Ishikawa (cell line): ENCODE measurements at regions not wholly inside any gene's neighbourhood (a gene's known extent, or its start where the extent isn't known, plus 50 kb on each side); places are given as distances from the start of the nearest gene placed in this dataset.

ENCODE experiments used
- CEBPB ChIP-seq: IDR thresholded peaks from 2 replicates; pipeline ENCODE4 v1.6.1; 2012
- CREB1 ChIP-seq: IDR thresholded peaks from 2 replicates; pipeline ENCODE4 v1.6.1; 2012; ENCODE audit warnings: low read depth
- EGR1 ChIP-seq: IDR thresholded peaks from 2 replicates; pipeline ENCODE4 v1.6.1; 2012
- EP300 ChIP-seq: IDR thresholded peaks from 2 replicates; pipeline ENCODE4 v1.6.1; 2012; ENCODE audit warnings: borderline replicate concordance
- FOXM1 ChIP-seq: IDR thresholded peaks from 2 replicates; pipeline ENCODE4 v1.6.1; 2012; ENCODE audit warnings: low read depth, borderline replicate concordance
- NFIC ChIP-seq: IDR thresholded peaks from 2 replicates; pipeline ENCODE4 v1.6.1; 2012
- RAD21 ChIP-seq: IDR thresholded peaks from 2 replicates; pipeline ENCODE4 v1.6.1; 2012; ENCODE audit warnings: low read depth
- TAF1 ChIP-seq: IDR thresholded peaks from 2 replicates; pipeline ENCODE4 v1.6.1; 2012; ENCODE audit warnings: low read depth, mild to moderate bottlenecking
- TCF12 ChIP-seq: IDR thresholded peaks from 2 replicates; pipeline ENCODE4 v1.6.1; 2012; ENCODE audit warnings: low read depth
- TEAD4 ChIP-seq: IDR thresholded peaks from 2 replicates; pipeline ENCODE4 v1.6.1; 2012
- YY1 ChIP-seq: IDR thresholded peaks from 2 replicates; pipeline ENCODE4 v1.6.1; 2012; ENCODE audit warnings: low read depth
- ZBTB7A ChIP-seq: IDR thresholded peaks from 2 replicates; pipeline ENCODE4 v1.6.1; 2012; ENCODE audit warnings: low read depth
- TF ChIP-seq, protein P1 (sequence below): IDR thresholded peaks from 2 replicates; pipeline ENCODE4 v1.6.1; 2012
- TF ChIP-seq, protein P2 (sequence below): IDR thresholded peaks from 2 replicates; pipeline ENCODE4 v1.6.1; 2012
- TF ChIP-seq, protein P3 (sequence below): IDR thresholded peaks from 2 replicates; pipeline ENCODE4 v1.6.1; 2012; ENCODE audit warnings: low read depth, mild to moderate bottlenecking

DNA sequence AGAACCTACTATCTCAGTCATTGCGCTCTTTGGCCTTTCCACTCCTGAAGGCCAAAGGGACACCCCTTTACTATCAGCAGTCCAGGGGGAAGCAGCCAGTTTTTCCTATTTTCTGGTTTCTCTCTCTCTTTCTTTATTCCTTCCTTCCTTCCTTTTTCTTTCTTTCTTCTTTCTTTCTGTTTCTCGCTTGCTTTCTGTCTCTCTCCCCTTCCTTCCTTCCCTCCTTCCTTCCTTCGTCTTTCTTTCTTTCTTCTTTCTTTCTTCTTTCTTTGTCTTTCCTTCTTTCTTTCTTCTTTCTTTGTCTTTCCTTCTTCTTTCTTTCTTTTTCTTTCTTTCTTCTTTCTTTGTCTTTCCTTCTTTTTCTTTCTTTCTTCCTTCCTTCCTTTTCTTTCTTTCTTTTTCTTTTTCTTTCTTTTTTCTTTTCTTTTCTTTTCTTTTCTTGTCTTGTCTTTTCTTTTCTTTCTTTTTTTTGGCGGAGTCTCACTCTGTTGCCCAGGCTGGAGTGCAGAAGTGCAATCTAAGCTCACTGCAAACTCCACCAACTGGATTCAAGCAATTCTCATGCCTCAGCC, 64.9 kb upstream of the OTX2 start:
- no peak for TF ChIP-seq TAF1
- no peak for TF ChIP-seq RAD21
- no peak for TF ChIP-seq ZBTB7A
- TF ChIP-seq YY1 = no peak
- no peak for TF ChIP-seq TEAD4
- no peak for TF ChIP-seq CEBPB
- TF ChIP-seq, protein P1, sequence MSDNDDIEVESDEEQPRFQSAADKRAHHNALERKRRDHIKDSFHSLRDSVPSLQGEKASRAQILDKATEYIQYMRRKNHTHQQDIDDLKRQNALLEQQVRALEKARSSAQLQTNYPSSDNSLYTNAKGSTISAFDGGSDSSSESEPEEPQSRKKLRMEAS = no peak
- no peak for TF ChIP-seq CREB1
- no peak for TF ChIP-seq FOXM1
- TF ChIP-seq TCF12 = no peak
- no peak for TF ChIP-seq EP300
- TF ChIP-seq, protein P2, sequence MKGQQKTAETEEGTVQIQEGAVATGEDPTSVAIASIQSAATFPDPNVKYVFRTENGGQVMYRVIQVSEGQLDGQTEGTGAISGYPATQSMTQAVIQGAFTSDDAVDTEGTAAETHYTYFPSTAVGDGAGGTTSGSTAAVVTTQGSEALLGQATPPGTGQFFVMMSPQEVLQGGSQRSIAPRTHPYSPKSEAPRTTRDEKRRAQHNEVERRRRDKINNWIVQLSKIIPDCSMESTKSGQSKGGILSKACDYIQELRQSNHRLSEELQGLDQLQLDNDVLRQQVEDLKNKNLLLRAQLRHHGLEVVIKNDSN = no peak
- no peak for TF ChIP-seq NFIC

DNA sequence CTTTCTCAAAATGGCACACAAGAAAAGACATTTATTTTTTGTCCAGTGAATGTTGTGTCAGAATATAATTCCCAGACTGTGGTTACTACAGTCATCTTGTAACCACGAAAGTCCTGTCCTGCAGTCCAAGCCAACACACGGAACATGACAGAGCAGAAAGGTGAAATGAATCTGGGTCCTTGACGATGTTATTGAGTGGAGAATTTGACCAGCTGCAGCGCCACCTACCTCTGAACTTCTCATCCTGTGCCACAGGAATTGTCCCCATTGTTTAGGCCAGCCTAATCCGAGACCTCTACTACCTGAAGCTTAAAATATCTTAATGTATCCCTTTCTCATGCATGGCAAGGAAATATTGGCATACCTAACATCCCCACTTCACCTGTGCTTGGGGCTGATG, 64.1 kb upstream of the OTX2 start:
- TF ChIP-seq ZBTB7A (no peak), RAD21 (peak; percentile 68)

DNA sequence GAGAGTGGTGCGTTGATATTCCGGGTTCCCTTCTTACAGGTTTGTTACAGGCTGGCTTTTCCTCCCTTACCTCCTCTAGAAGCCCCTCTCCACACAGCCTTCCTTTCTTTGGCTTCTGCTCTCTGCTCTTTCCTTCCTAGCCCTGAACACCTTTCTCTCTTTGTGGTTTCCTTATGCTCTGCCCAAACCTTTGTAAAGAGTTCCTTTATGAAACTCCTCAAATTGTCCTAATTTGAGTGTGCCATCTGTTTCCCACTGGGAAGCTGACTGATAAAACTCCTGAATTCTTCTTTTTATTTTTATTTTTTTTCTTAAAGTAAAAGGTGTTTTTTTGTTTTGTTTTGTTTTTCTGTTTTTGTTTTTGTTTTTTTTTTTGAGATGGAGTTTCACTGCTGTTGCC, 60.1 kb upstream of the OTX2 start:
- TF ChIP-seq, protein P3, sequence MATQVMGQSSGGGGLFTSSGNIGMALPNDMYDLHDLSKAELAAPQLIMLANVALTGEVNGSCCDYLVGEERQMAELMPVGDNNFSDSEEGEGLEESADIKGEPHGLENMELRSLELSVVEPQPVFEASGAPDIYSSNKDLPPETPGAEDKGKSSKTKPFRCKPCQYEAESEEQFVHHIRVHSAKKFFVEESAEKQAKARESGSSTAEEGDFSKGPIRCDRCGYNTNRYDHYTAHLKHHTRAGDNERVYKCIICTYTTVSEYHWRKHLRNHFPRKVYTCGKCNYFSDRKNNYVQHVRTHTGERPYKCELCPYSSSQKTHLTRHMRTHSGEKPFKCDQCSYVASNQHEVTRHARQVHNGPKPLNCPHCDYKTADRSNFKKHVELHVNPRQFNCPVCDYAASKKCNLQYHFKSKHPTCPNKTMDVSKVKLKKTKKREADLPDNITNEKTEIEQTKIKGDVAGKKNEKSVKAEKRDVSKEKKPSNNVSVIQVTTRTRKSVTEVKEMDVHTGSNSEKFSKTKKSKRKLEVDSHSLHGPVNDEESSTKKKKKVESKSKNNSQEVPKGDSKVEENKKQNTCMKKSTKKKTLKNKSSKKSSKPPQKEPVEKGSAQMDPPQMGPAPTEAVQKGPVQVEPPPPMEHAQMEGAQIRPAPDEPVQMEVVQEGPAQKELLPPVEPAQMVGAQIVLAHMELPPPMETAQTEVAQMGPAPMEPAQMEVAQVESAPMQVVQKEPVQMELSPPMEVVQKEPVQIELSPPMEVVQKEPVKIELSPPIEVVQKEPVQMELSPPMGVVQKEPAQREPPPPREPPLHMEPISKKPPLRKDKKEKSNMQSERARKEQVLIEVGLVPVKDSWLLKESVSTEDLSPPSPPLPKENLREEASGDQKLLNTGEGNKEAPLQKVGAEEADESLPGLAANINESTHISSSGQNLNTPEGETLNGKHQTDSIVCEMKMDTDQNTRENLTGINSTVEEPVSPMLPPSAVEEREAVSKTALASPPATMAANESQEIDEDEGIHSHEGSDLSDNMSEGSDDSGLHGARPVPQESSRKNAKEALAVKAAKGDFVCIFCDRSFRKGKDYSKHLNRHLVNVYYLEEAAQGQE = no peak
- TF ChIP-seq TEAD4 (no peak), ZBTB7A (no peak), TCF12 (no peak), YY1 (no peak), NFIC (no peak), CEBPB (no peak), RAD21 (no peak)

DNA sequence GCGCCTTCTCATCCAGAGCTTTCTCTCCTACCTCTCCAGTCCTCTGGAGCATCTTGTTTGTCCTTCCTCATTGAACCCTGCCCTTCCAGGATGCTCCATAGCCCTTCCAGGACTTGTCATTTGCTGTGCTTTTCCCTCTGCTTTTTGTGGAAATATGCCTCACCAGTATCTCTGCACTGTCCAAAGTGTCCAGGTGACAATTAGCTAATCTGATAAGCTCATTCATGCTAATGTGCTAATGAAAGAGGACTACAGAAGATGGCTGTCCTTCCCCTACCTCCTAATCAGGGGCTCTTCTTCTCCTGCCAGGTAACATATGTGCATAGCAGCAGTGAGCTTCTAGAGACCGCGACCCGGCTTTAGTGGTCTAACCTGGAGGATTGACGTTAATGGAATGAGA, 58.4 kb upstream of the OTX2 start:
- TF ChIP-seq ZBTB7A = no peak
- TF ChIP-seq YY1 = no peak
- no peak for TF ChIP-seq CREB1
- TF ChIP-seq FOXM1 = no peak
- TF ChIP-seq, protein P1 = no peak
- TF ChIP-seq TEAD4 = no peak
- no peak for TF ChIP-seq TCF12
- TF ChIP-seq, protein P3 = no peak
- TF ChIP-seq TAF1 = no peak
- no peak for TF ChIP-seq NFIC
- TF ChIP-seq, protein P2 = no peak
- no peak for TF ChIP-seq EP300
- TF ChIP-seq EGR1 = no peak
- TF ChIP-seq CEBPB = no peak
- no peak for TF ChIP-seq RAD21

DNA sequence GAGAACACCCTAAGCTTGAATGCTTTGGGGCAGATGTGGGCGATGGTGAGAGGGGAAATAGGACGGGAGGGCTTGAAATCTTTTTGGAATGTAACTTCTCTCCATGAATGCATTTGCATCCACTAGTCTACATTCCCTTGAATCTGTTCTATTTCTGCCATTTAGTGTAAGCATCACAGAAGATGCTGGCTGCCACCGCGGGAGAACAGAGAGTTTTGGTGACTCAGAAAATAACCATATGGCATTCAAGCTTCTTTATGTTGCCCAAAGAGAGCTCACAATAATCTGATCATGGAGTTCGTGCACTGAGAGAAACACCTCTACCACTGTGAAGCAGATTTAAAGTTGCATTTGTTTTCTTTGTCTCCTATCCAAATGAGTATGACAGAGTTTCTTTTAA, 52.6 kb upstream of the OTX2 start:
- TF ChIP-seq, protein P1 = no peak
- no peak for TF ChIP-seq EGR1
- no peak for TF ChIP-seq NFIC
- TF ChIP-seq FOXM1 = no peak
- TF ChIP-seq TEAD4 = no peak
- TF ChIP-seq ZBTB7A = no peak
- no peak for TF ChIP-seq RAD21
- TF ChIP-seq TAF1 = no peak
- TF ChIP-seq, protein P2 = no peak
- TF ChIP-seq TCF12 = no peak
- TF ChIP-seq, protein P3 = no peak
